Naive thymus-derived CD4-positive, alpha-beta T cell (primary cell): ENCODE measurements at regions not wholly inside any gene's neighbourhood (a gene's known extent, or its start where the extent isn't known, plus 50 kb on each side); places are given as distances from the start of the nearest gene placed in this dataset.

ENCODE experiments used
- ATAC-seq: fragments of 150-1000 bp; cut with Tn5 transposase; 2 replicates; pipeline ENCODE4 v1.10.0; 2021; ENCODE audit warnings: mild to moderate bottlenecking, moderate library complexity
- CTCF ChIA-PET: fragments of 350-600 bp; sonication (Branson Sonifier 250); formaldehyde crosslinking; loops from one replicate; lab custom pipeline; 2021; ENCODE audit warnings: antibody characterized with exemption; lab: Charles Lee
- POLR2A ChIA-PET: fragments of 350-600 bp; sonication (Branson Sonifier 250); formaldehyde crosslinking; loops from one replicate; lab custom pipeline; 2021; ENCODE audit warnings: antibody characterized with exemption, inconsistent platforms; lab: Charles Lee
- DNase-seq, 9 donors: peaks; one replicate each; pipeline versions ENCODE4 v3.0.0 to v3.0.0-alpha.2; 2020 to 2022; ENCODE audit warnings: mixed read lengths in 1 of 9
- H3K27ac ChIP-seq: one replicate; pipeline ENCODE4 v1.7.0; 2013; ENCODE audit warnings: mild to moderate bottlenecking, low read depth, low read length, moderate library complexity
- H3K27me3 ChIP-seq, 2 donors: one replicate each; pipeline ENCODE4 v1.7.0; 2013; ENCODE audit warnings: low read length in 2 of 2, mild to moderate bottlenecking in 2 of 2, moderate library complexity in 2 of 2; ENCODE audit not compliant: control insufficient read depth in 2 of 2, insufficient read depth in 2 of 2
- H3K36me3 ChIP-seq, 3 experiments: 1 replicate in 2 of 3; 2 replicates in 1 of 3; pipeline ENCODE4 v1.7.0; 2013; ENCODE audit warnings: low read length in 3 of 3, mild to moderate bottlenecking in 3 of 3, moderate library complexity in 1 of 3; ENCODE audit not compliant: insufficient read depth in 3 of 3, control insufficient read depth in 2 of 3
- H3K4me1 ChIP-seq, 2 donors: one replicate each; pipeline ENCODE4 v1.7.0; 2013; ENCODE audit warnings: low read length in 2 of 2, mild to moderate bottlenecking in 2 of 2, moderate library complexity in 1 of 2; ENCODE audit not compliant: control insufficient read depth in 2 of 2, insufficient read depth in 2 of 2
- H3K4me3 ChIP-seq: 2 replicates; pipeline ENCODE4 v1.7.0; 2013; ENCODE audit warnings: mild to moderate bottlenecking, low read length
- H3K9me3 ChIP-seq, 3 experiments: 1 replicate in 2 of 3; 2 replicates in 1 of 3; pipeline ENCODE4 v1.7.0; 2013; ENCODE audit warnings: low read length in 3 of 3; ENCODE audit not compliant: control insufficient read depth in 2 of 3
- H3K27ac Mint-ChIP-seq, 9 donors: one replicate each; pipeline ENCODE4 v1.8.0; 2020 to 2022; ENCODE audit warnings: mixed read lengths in 9 of 9, mild to moderate bottlenecking in 8 of 9, moderate library complexity in 5 of 9, inconsistent platforms in 2 of 9
- H3K27me3 Mint-ChIP-seq, 5 donors: one replicate each; pipeline ENCODE4 v1.8.0; 2021 to 2022; ENCODE audit warnings: mixed read lengths in 5 of 5, mild to moderate bottlenecking in 1 of 5
- H3K36me3 Mint-ChIP-seq, 5 donors: one replicate each; pipeline ENCODE4 v1.8.0; 2020 to 2022; ENCODE audit warnings: mixed read lengths in 5 of 5, mild to moderate bottlenecking in 3 of 5, inconsistent platforms in 1 of 5
- H3K4me1 Mint-ChIP-seq, 7 donors: one replicate each; pipeline ENCODE4 v1.8.0; 2020 to 2022; ENCODE audit warnings: mixed read lengths in 7 of 7, mild to moderate bottlenecking in 3 of 7, inconsistent platforms in 1 of 7
- H3K4me3 Mint-ChIP-seq, 10 donors: one replicate each; pipeline ENCODE4 v1.8.0; 2020 to 2022; ENCODE audit warnings: mild to moderate bottlenecking in 10 of 10, mixed read lengths in 10 of 10, moderate library complexity in 6 of 10, inconsistent platforms in 2 of 10
- H3K9me3 Mint-ChIP-seq, 11 donors: one replicate each; pipeline ENCODE4 v1.8.0; 2020 to 2022; ENCODE audit warnings: mixed read lengths in 11 of 11, mild to moderate bottlenecking in 4 of 11, inconsistent platforms in 1 of 11, moderate library complexity in 1 of 11
- intact Hi-C, 2 donors: fragments of 100-400 bp; cut with micrococcal nuclease; formaldehyde crosslinking; loops; one replicate each; pipeline ENCODE4 v1.15.1; 2023

DNA sequence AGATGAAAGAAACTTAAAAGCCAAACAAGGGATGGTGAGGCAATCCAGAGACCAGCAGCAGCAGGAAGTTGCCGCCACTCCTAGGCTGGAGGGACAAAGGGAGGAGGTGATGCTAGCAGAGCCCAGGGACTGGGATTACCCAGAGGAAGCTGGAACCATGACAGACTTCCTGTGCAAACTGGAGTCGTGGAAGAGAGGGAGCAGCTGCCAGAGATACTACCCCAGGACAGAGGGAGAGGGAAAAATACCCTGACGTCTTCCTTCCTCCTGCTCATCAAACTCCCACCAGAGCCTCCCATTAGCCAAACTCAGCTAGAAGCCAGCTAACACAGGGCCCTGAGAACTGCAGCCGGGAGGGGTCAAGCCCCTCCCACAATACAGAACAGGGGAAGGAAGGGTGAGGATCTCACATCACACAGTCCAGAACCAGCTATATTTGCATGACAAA, 101.2 kb upstream of the KLF3 start:
- Mint-ChIP-seq H3K9me3 (peaks cover 0 to 2% (median 0%) of the 10 kb centered on the region in 11 donors), H3K27me3 (peaks cover 0 to 43% (median 0%) of the 10 kb centered on the region in 5 donors), H3K36me3 (peaks cover 0 to 3% (median 0%) of the 10 kb centered on the region in 5 donors), H3K4me1 (peaks cover 8 to 31% (median 20%) of the 10 kb centered on the region in 7 donors), H3K27ac (no peak overlapping the region), H3K4me3 (no peak overlapping the region)
- H3K27ac ChIP-seq, result no peak overlapping the region
- ChIA-PET CTCF (interaction anchor here (0.6 to 0.7 kb wide), 2 partner anchors 17 to 113 kb away, joined by 3 read pairs; no protein-coding TSS in a partner anchor), POLR2A (interaction anchor here (0.5 to 1.0 kb wide), 2 partner anchors 91 to 256 kb away, joined by 3 to 4 read pairs; no protein-coding TSS in a partner anchor)
- no peak overlapping the region for H3K4me3 ChIP-seq
- intact Hi-C loops, result no loop called here
- no peaks in the 10 kb centered on the region for H3K36me3 ChIP-seq
- no peaks in the 10 kb centered on the region for H3K27me3 ChIP-seq
- no peaks in the 10 kb centered on the region for H3K4me1 ChIP-seq
- H3K9me3 ChIP-seq, result no peaks in the 10 kb centered on the region
- ATAC-seq (no peak), DNase-seq (no peak)

- H3K9me3 ChIP-seq, result no peaks in the 10 kb centered on the region
- H3K4me3 ChIP-seq, result no peak overlapping the region
- no peak for ATAC-seq
- intact Hi-C loops, result no loop called here
- H3K27me3 ChIP-seq, result no peaks in the 10 kb centered on the region
- Mint-ChIP-seq H3K27ac (peak overlapping the region in 1 of 9 donors; percentile 68), H3K36me3 (peaks cover 0 to 3% (median 0%) of the 10 kb centered on the region in 5 donors), H3K4me1 (peaks cover 8 to 31% (median 20%) of the 10 kb centered on the region in 7 donors), H3K27me3 (peaks cover 0 to 37% (median 0%) of the 10 kb centered on the region in 5 donors), H3K9me3 (peaks cover 0 to 2% (median 0%) of the 10 kb centered on the region in 11 donors), H3K4me3 (no peak overlapping the region)
- DNase-seq, result no peak
- ChIA-PET POLR2A (interaction anchor here (0.6 kb wide), 1 partner anchor 103 kb away, joined by 3 read pairs; no protein-coding TSS in a partner anchor), CTCF (interaction anchor here (0.6 kb wide), 1 partner anchor 61 kb away, joined by 4 read pairs; no protein-coding TSS in a partner anchor)
- H3K36me3 ChIP-seq, result no peaks in the 10 kb centered on the region
- H3K27ac ChIP-seq, result no peak overlapping the region
- H3K4me1 ChIP-seq, result no peaks in the 10 kb centered on the region
Measured at GRCh38 chr4:38563707-38564495, 100.1 kb upstream of the KLF3 start.

DNA sequence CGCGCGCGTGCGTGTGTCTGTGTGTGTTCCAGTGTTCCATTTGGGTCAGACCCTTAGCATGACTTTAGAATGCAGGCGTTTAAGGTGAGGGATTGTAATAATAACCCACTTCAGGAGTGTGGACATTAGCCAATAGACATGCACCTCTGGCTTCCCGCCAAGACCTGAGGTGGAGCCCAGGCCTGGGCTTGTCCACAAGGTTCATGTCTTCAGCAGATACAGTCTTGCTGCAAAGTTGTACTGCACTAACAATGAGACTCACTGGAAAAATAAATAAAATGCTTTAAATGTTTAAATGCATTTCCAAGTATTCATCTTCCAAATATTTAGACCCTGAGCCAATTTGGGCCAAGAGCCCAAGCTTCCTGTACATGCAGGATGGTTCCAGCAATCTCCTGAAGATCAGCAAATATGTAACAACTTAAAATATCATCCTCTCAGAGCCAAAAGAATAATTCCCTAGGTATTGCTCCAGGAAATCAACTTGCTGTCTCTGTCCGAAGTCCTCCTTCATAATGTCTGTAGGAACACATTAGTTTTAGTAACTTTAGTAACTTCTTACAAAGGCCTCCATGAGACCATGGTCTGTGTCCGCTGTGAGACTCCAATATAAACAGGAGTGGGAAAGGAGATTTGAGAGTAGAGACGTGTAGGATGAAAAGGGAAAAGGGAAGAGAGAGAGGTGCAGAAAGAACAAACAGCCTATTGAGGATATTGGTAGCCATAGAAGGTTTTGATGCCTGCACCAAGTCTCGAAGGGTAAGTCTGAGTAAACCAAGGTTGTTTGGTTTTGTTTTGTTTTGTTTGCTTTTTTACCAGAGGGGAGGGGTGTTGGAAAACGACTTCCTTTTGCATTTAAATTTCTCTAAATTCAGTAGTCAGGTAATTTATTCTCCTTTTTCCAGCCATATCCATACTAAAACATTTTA, 98.5 kb upstream of the KLF3 start:
- H3K4me3 Mint-ChIP-seq, result no peak overlapping the region
- H3K27me3 Mint-ChIP-seq, result peaks cover 0 to 32% (median 0%) of the 10 kb centered on the region in 5 donors
- Histone ChIP-seq H3K27ac (no peak overlapping the region), H3K27me3 (no peaks in the 10 kb centered on the region), H3K4me1 (no peaks in the 10 kb centered on the region), H3K9me3 (no peaks in the 10 kb centered on the region), H3K36me3 (no peaks in the 10 kb centered on the region), H3K4me3 (no peak overlapping the region)
- H3K27ac Mint-ChIP-seq, result no peak overlapping the region
- H3K9me3 Mint-ChIP-seq, result peaks cover 0 to 4% (median 0%) of the 10 kb centered on the region in 11 donors
- ATAC-seq (no peak), DNase-seq (no peak)
- intact Hi-C loops, result no loop called here
- H3K4me1 Mint-ChIP-seq, result peaks cover 8 to 24% (median 20%) of the 10 kb centered on the region in 7 donors
- CTCF ChIA-PET, result no interaction called here
- peaks cover 0 to 3% (median 0%) of the 10 kb centered on the region in 5 donors for H3K36me3 Mint-ChIP-seq
- POLR2A ChIA-PET, result interaction anchor here (0.8 to 1.0 kb wide), 2 partner anchors 83 to 93 kb away, joined by 3 to 4 read pairs; no protein-coding TSS in a partner anchor

DNA sequence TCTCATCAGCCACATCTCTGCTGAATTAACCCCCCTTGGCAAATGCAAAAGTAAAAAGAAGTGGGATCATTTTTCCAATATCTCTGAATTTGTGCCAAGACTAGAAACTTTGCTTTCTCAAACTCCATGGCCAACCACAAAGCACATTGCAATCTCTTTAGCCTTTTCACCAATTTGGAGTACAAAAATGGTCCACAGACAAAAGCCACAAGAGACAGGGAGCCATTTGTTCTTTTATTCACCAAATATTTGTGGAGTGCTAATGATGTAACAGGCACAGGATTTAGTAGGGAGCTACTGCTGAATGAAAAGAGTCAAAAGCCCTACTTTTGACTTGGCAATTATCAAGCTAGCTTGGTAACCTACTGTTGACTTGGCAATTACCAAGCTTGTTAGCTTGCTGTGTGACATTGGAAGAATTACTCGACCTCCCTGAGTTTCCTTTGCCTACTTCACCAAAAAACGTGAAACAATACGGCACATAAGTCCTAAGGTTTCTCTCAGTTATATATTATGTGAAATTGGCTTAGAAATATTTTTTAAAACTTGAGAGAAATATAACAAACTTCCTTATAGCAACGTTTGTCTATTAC, 97.1 kb upstream of the KLF3 start:
- Histone ChIP-seq H3K36me3 (no peaks in the 10 kb centered on the region), H3K9me3 (no peaks in the 10 kb centered on the region), H3K27me3 (no peaks in the 10 kb centered on the region), H3K27ac (no peak overlapping the region), H3K4me3 (no peak overlapping the region), H3K4me1 (no peaks in the 10 kb centered on the region)
- CTCF ChIA-PET, result no interaction called here
- Mint-ChIP-seq H3K27me3 (peaks cover 0 to 25% (median 0%) of the 10 kb centered on the region in 5 donors), H3K9me3 (peaks cover 0 to 4% (median 0%) of the 10 kb centered on the region in 11 donors), H3K4me3 (no peak overlapping the region), H3K36me3 (peaks cover 0 to 3% (median 0%) of the 10 kb centered on the region in 5 donors), H3K27ac (peak overlapping the region in 1 of 9 donors; percentile 21), H3K4me1 (peaks cover 0 to 17% (median 8%) of the 10 kb centered on the region in 7 donors)
- POLR2A ChIA-PET, result interaction anchor here (0.7 to 1.0 kb wide), 2 partner anchors 81 to 98 kb away, joined by 3 to 4 read pairs; no protein-coding TSS in a partner anchor
- intact Hi-C loops, result no loop called here
- ATAC-seq (no peak), DNase-seq (no peak)

- ChIA-PET POLR2A (interaction anchor here (0.7 to 1.3 kb wide), 2 partner anchors 87 to 98 kb away, joined by 3 to 4 read pairs; no protein-coding TSS in a partner anchor), CTCF (no interaction called here)
- ATAC-seq, result no peak
- peaks cover 0 to 20% (median 0%) of the 10 kb centered on the region in 5 donors for H3K27me3 Mint-ChIP-seq
- DNase-seq, result no peak
- no peak overlapping the region for H3K27ac ChIP-seq
- H3K9me3 Mint-ChIP-seq, result peaks cover 0 to 4% (median 0%) of the 10 kb centered on the region in 11 donors
- no peaks in the 10 kb centered on the region for H3K36me3 ChIP-seq
- H3K4me1 Mint-ChIP-seq, result peaks cover 0 to 16% (median 3%) of the 10 kb centered on the region in 7 donors
- no peaks in the 10 kb centered on the region for H3K4me1 ChIP-seq
- H3K4me3 Mint-ChIP-seq, result no peak overlapping the region
- no peaks in the 10 kb centered on the region for H3K9me3 ChIP-seq
- H3K27me3 ChIP-seq, result no peaks in the 10 kb centered on the region
- no peak overlapping the region for H3K4me3 ChIP-seq
- peaks cover 0 to 3% (median 0%) of the 10 kb centered on the region in 5 donors for H3K36me3 Mint-ChIP-seq
- H3K27ac Mint-ChIP-seq, result no peak overlapping the region
- intact Hi-C loops, result no loop called here
Measured at GRCh38 chr4:38567457-38567856, 96.5 kb upstream of the KLF3 start.

DNA sequence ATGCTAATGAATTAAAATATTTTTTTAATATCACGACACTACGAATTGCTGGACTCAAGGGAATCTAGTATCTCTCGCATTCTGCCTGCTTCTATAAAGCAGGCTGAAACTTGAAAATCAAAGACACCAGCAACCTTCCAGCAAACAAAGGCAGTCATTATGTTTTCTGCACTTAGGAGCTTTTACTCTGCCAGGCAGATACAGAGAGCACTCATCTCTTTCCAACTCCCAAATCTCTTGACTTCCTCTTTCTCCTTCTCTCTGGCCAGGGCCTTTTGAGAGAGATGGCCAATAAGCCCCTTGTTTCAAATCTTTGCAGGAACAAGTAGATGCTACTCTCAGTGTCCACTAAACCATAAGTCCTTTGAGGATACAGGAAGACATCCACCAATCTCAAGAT, 95.2 kb upstream of the KLF3 start:
- ATAC-seq (no peak), DNase-seq (no peak)
- intact Hi-C loops, result no loop called here
- Mint-ChIP-seq H3K4me3 (no peak overlapping the region), H3K36me3 (peaks cover 0 to 3% (median 0%) of the 10 kb centered on the region in 5 donors), H3K27ac (no peak overlapping the region), H3K4me1 (peaks cover 0 to 4% (median 0%) of the 10 kb centered on the region in 7 donors), H3K9me3 (peaks cover 0 to 4% (median 0%) of the 10 kb centered on the region in 11 donors), H3K27me3 (peaks cover 0 to 21% (median 0%) of the 10 kb centered on the region in 5 donors)
- no peak overlapping the region for H3K27ac ChIP-seq
- no peaks in the 10 kb centered on the region for H3K27me3 ChIP-seq
- no peak overlapping the region for H3K4me3 ChIP-seq
- no peaks in the 10 kb centered on the region for H3K36me3 ChIP-seq
- CTCF ChIA-PET, result no interaction called here
- POLR2A ChIA-PET, result no interaction called here
- no peaks in the 10 kb centered on the region for H3K4me1 ChIP-seq
- no peaks in the 10 kb centered on the region for H3K9me3 ChIP-seq
